H1 (cell line): ENCODE measurements at regions not wholly inside any gene's neighbourhood (a gene's known extent, or its start where the extent isn't known, plus 50 kb on each side); places are given as distances from the start of the nearest gene placed in this dataset.

ENCODE experiments used
- CTCF ChIA-PET: fragments of 300-600 bp; sonication (Branson Sonifier 250); formaldehyde crosslinking; loops from one replicate; lab custom pipeline; 2021; ENCODE audit not compliant: partially characterized antibody; lab: Charles Lee
- POLR2A ChIA-PET: fragments of 300-600 bp; sonication (Branson Sonifier 250); formaldehyde crosslinking; loops from one replicate; lab custom pipeline; 2021; ENCODE audit warnings: inconsistent platforms; ENCODE audit not compliant: partially characterized antibody; lab: Charles Lee
- DNase-seq, 2 experiments: peaks; one replicate each; pipeline versions ENCODE4 v3.0.0 to v3.0.0-alpha.2; 2010 to 2022; ENCODE audit warnings: low spot score in 2 of 2, low read depth in 1 of 2, mixed read lengths in 1 of 2
- FAIRE-seq: peaks from 2 replicates; lab custom pipeline; 2011; peaks lifted over from hg19 to GRCh38; lab: Jason Lieb, UNC
- H2AFZ ChIP-seq: 2 replicates; pipeline ENCODE4 v1.8.1; 2012; ENCODE audit warnings: low read length, inconsistent platforms
- H2AK5ac ChIP-seq: 2 replicates; pipeline ENCODE4 v1.6.1; 2013; ENCODE audit warnings: low read depth, low read length
- H2BK120ac ChIP-seq: replicated peaks from 2 replicates; pipeline ENCODE3; 2013; ENCODE audit warnings: low read depth, low read length, inconsistent platforms
- H2BK12ac ChIP-seq: 2 replicates; pipeline ENCODE4 v1.6.1; 2013; ENCODE audit warnings: low read depth, low read length
- H2BK15ac ChIP-seq: 2 replicates; pipeline ENCODE4 v1.6.1; 2013; ENCODE audit warnings: low read length
- H2BK20ac ChIP-seq: 2 replicates; pipeline ENCODE4 v1.6.1; 2013; ENCODE audit warnings: low read length
- H2BK5ac ChIP-seq: 2 replicates; pipeline ENCODE4 v1.6.1; 2013; ENCODE audit warnings: low read depth, low read length
- H3K14ac ChIP-seq: 2 replicates; pipeline ENCODE4 v1.6.1; 2013; ENCODE audit warnings: inconsistent platforms; ENCODE audit not compliant: insufficient read length
- H3K18ac ChIP-seq: 2 replicates; pipeline ENCODE4 v1.6.1; 2013; ENCODE audit warnings: low read length; ENCODE audit errors: extremely low read depth
- H3K23ac ChIP-seq: 2 replicates; pipeline ENCODE4 v1.6.1; 2013; ENCODE audit warnings: inconsistent platforms; ENCODE audit not compliant: insufficient read length
- H3K23me2 ChIP-seq: 2 replicates; pipeline ENCODE4 v1.6.1; 2013; ENCODE audit warnings: low read depth, low read length
- H3K27ac ChIP-seq: 2 replicates; pipeline ENCODE4 v1.6.1; 2011; ENCODE audit warnings: low read depth, low read length, inconsistent platforms
- H3K27me3 ChIP-seq, 4 experiments: replicated peaks in 1 of 4; 1 replicate in 1 of 4; 2 replicates in 3 of 4; pipeline versions ENCODE4 v1.6.1 to v1.8.1; 2011 to 2013; ENCODE audit warnings: low read length in 3 of 4, mild to moderate bottlenecking in 3 of 4, inconsistent platforms in 2 of 4, mixed read lengths in 2 of 4, moderate library complexity in 1 of 4; ENCODE audit not compliant: control insufficient read depth in 3 of 4, insufficient read depth in 3 of 4; ENCODE audit errors: extremely low read depth in 1 of 4
- H3K36me3 ChIP-seq, 4 experiments: 2 replicates each; pipeline versions ENCODE4 v1.6.1 to v1.8.1; 2011 to 2013; ENCODE audit warnings: mild to moderate bottlenecking in 4 of 4, low read length in 3 of 4, moderate library complexity in 2 of 4, control low read depth in 1 of 4, inconsistent platforms in 1 of 4; ENCODE audit not compliant: insufficient read depth in 4 of 4, control insufficient read depth in 2 of 4
- H3K4ac ChIP-seq: replicated peaks from 2 replicates; pipeline ENCODE3; 2013; ENCODE audit warnings: low read length, low read depth, mixed read lengths, inconsistent platforms; ENCODE audit not compliant: insufficient read length
- H3K4me1 ChIP-seq, 4 experiments: replicated peaks in 1 of 4; 1 replicate in 1 of 4; 2 replicates in 3 of 4; pipeline versions ENCODE4 v1.6.1 to v1.8.1; 2011 to 2013; ENCODE audit warnings: low read length in 3 of 4, inconsistent platforms in 2 of 4, mixed read lengths in 1 of 4; ENCODE audit not compliant: insufficient read depth in 4 of 4, control insufficient read depth in 3 of 4
- H3K4me2 ChIP-seq, 2 experiments: 2 replicates each; pipeline versions ENCODE4 v1.6.1 to v1.8.1; 2011 to 2013; ENCODE audit warnings: low read depth in 2 of 2, low read length in 2 of 2, control low read depth in 1 of 2, inconsistent platforms in 1 of 2, mild to moderate bottlenecking in 1 of 2; ENCODE audit not compliant: insufficient read depth in 1 of 2
- H3K4me3 ChIP-seq, 4 experiments: fragments of 200-600, 300-600 bp in 1 of 4; sonication (generic), shearing (Covaris generic), sonication (Bioruptor Twin) in 1 of 4; 2 replicates each; pipeline versions ENCODE4 v1.5.1 to v1.8.1; 2011 to 2016; ENCODE audit warnings: low read length in 4 of 4, low read depth in 3 of 4, control low read depth in 2 of 4, inconsistent platforms in 2 of 4, mild to moderate bottlenecking in 2 of 4, mixed read lengths in 1 of 4, moderate library complexity in 1 of 4; ENCODE audit not compliant: insufficient read depth in 2 of 4; ENCODE audit errors: extremely low read depth in 1 of 4
- H3K56ac ChIP-seq: replicated peaks from 2 replicates; pipeline ENCODE3; 2013; ENCODE audit warnings: low read depth, mild to moderate bottlenecking, mixed read lengths, low read length, inconsistent platforms; ENCODE audit not compliant: insufficient read length
- H3K79me1 ChIP-seq: 2 replicates; pipeline ENCODE4 v1.6.1; 2013; ENCODE audit warnings: low read depth, low read length, control low read depth
- H3K79me2 ChIP-seq, 2 experiments: 2 replicates each; pipeline versions ENCODE4 v1.6.1 to v1.8.1; 2012 to 2013; ENCODE audit warnings: low read length in 2 of 2, mild to moderate bottlenecking in 2 of 2, inconsistent platforms in 1 of 2; ENCODE audit not compliant: insufficient read depth in 2 of 2, control insufficient read depth in 1 of 2
- H3K9ac ChIP-seq, 4 experiments: replicated peaks in 1 of 4; 1 replicate in 1 of 4; 2 replicates in 3 of 4; pipeline versions ENCODE4 v1.6.1 to v1.8.1; 2011 to 2013; ENCODE audit warnings: low read depth in 3 of 4, low read length in 3 of 4, control low read depth in 2 of 4, mild to moderate bottlenecking in 2 of 4, moderate library complexity in 2 of 4, inconsistent platforms in 1 of 4; ENCODE audit errors: extremely low read depth in 1 of 4
- H3K9me3 ChIP-seq, 2 experiments: 2 replicates each; pipeline versions ENCODE4 v1.6.1 to v1.8.1; 2012 to 2013; ENCODE audit warnings: mild to moderate bottlenecking in 2 of 2, moderate library complexity in 2 of 2, control low read depth in 1 of 2, inconsistent platforms in 1 of 2, low read depth in 1 of 2, low read length in 1 of 2, mixed read lengths in 1 of 2; ENCODE audit not compliant: insufficient read depth in 2 of 2
- H4K20me1 ChIP-seq, 2 experiments: replicated peaks in 1 of 2; 2 replicates each; pipeline versions ENCODE3 to v1.8.1; 2011 to 2013; ENCODE audit warnings: inconsistent platforms in 2 of 2, low read length in 2 of 2, mild to moderate bottlenecking in 1 of 2; ENCODE audit not compliant: insufficient read depth in 2 of 2, control insufficient read depth in 1 of 2
- H4K5ac ChIP-seq: 2 replicates; pipeline ENCODE4 v1.6.1; 2013; ENCODE audit warnings: low read length, low read depth, mixed read lengths, inconsistent platforms; ENCODE audit not compliant: insufficient read length
- H4K8ac ChIP-seq: 2 replicates; pipeline ENCODE4 v1.8.0; 2013; ENCODE audit warnings: mild to moderate bottlenecking, moderate library complexity, low read length, inconsistent platforms; ENCODE audit not compliant: insufficient read depth; ENCODE audit errors: extremely low read depth
- H4K91ac ChIP-seq: replicated peaks from 2 replicates; pipeline ENCODE3; 2013; ENCODE audit warnings: low read length, mixed read lengths, inconsistent platforms; ENCODE audit not compliant: insufficient read length
- CREB1 ChIP-seq: IDR thresholded peaks from 2 replicates; pipeline ENCODE4 v1.6.1; 2012; ENCODE audit warnings: inconsistent platforms
- FOSL1 ChIP-seq: IDR thresholded peaks from 2 replicates; pipeline ENCODE4 v1.6.1; 2011; ENCODE audit warnings: mild to moderate bottlenecking, low read depth, low read length, moderate library complexity; ENCODE audit not compliant: insufficient read depth
- JUND ChIP-seq: IDR thresholded peaks from 2 replicates; pipeline ENCODE4 v1.6.1; 2011; ENCODE audit warnings: mild to moderate bottlenecking, improper control_type of control experiment, low read length
- RXRA ChIP-seq: IDR thresholded peaks from 2 replicates; pipeline ENCODE4 v1.6.1; 2011; ENCODE audit warnings: low read depth, mild to moderate bottlenecking, low read length, moderate library complexity; ENCODE audit not compliant: insufficient read depth
- SIRT6 ChIP-seq: IDR thresholded peaks from one replicate; pipeline ENCODE4 v1.7.1; 2012; ENCODE audit warnings: low read length, inconsistent platforms
- SP1 ChIP-seq: IDR thresholded peaks from 2 replicates; pipeline ENCODE4 v1.6.1; 2011; ENCODE audit warnings: low read depth, low read length
- TEAD4 ChIP-seq: IDR thresholded peaks from 2 replicates; pipeline ENCODE4 v1.6.1; 2012; ENCODE audit warnings: low read depth, low read length, inconsistent platforms, mixed read lengths
- WGBS, 2 experiments: shearing (Covaris generic) in 1 of 2; methylation state at CpG; one replicate each; pipeline versions ENCODE4 v1.1.6 to v1.1.7; 2013 to 2015; ENCODE audit warnings: low lambda C conversion rate in 2 of 2, mixed read lengths in 2 of 2, inconsistent platforms in 1 of 2, low coverage in 1 of 2, missing lambda C conversion rate in 1 of 2; ENCODE audit not compliant: insufficient replicate concordance in 2 of 2, insufficient coverage in 1 of 2, insufficient read length in 1 of 2; ENCODE audit errors: extremely low coverage in 1 of 2, missing lambda C conversion rate in 1 of 2; 5-methylcytosine and 5-hydroxymethylcytosine counted together

- FAIRE-seq, result no peak
- Histone ChIP-seq H3K56ac (no peak overlapping the region), H3K79me1 (no peaks in the 10 kb centered on the region), H3K27me3 (no peaks in the 10 kb centered on the region; a peak in 2 of 7 replicates), H3K36me3 (no peaks in the 10 kb centered on the region), H2BK12ac (no peak overlapping the region), H3K4me1 (no peaks in the 10 kb centered on the region), H4K91ac (no peak overlapping the region), H2BK20ac (no peak overlapping the region), H2AK5ac (no peak overlapping the region), H2BK15ac (no peak overlapping the region), H3K4me3 (no peak overlapping the region), H3K27ac (no peak overlapping the region), H3K18ac (no peak overlapping the region), H3K79me2 (no peaks in the 10 kb centered on the region), H3K9me3 (no peaks in the 10 kb centered on the region), H2AFZ (no peak overlapping the region), H2BK5ac (no peak overlapping the region), H3K9ac (no peak overlapping the region), H4K5ac (no peak overlapping the region), H4K8ac (no peak overlapping the region), H2BK120ac (no peak overlapping the region), H3K23ac (no peak overlapping the region), H3K4ac (no peak overlapping the region), H3K4me2 (no peak overlapping the region), H3K14ac (no peak overlapping the region), H3K23me2 (no peaks in the 10 kb centered on the region), H4K20me1 (no peaks in the 10 kb centered on the region)
- no peak for DNase-seq
- ChIA-PET POLR2A (no interaction called here), CTCF (interaction anchor here (1.0 to 2.0 kb wide), 2 partner anchors 106 to 253 kb away, joined by 3 to 5 read pairs; no protein-coding TSS in a partner anchor)
- 84% methylated on average over 2 of the region's 2 CpGs; no CpG with 5 or more reads in 1 of the 2 experiments for WGBS, 2 experiments
- TF ChIP-seq JUND, result no peak
- no peak for TF ChIP-seq TEAD4
- no peak for TF ChIP-seq CREB1
- TF ChIP-seq SP1, result no peak
- TF ChIP-seq RXRA, result no peak
- no peak for TF ChIP-seq SIRT6
- TF ChIP-seq FOSL1, result no peak
Measured at GRCh38 chr1:30126848-30127247, 596.5 kb downstream of the MATN1 start.
